ENCODE measurements at regions not wholly inside any gene's neighbourhood (a gene's known extent, or its start where the extent isn't known, plus 50 kb on each side); places are given as distances from the start of the nearest gene placed in this dataset.

- H4K20me1 ChIP-seq (ENCODE audit: control insufficient read depth, insufficient read depth, low read depth, low read length), result no peaks in the 10 kb centered on the region
- no peaks in the 10 kb centered on the region for H3K9me3 ChIP-seq (ENCODE audit: control insufficient read depth, insufficient read depth, low read length)
- H3K9me2 ChIP-seq (replicated peaks; ENCODE audit: control insufficient read depth, low read length), result no peaks in the 10 kb centered on the region
- no peaks in the 10 kb centered on the region for H3F3A ChIP-seq (ENCODE audit: control insufficient read depth, insufficient read depth)
- no peaks in the 10 kb centered on the region for H3K27me3 ChIP-seq (ENCODE audit: control insufficient read depth, low read length)
- H3K4me3 ChIP-seq (ENCODE audit: low read length), result no peak overlapping the region
- H3K27ac ChIP-seq (ENCODE audit: low read depth, low read length), result no peak overlapping the region
- H3K36me3 ChIP-seq (ENCODE audit: control insufficient read depth, low read length), result no peaks in the 10 kb centered on the region
- no peak overlapping the region for H3K4me2 ChIP-seq (ENCODE audit: low read length)
- no peak for TF ChIP-seq EZH2phosphoT487 (IDR thresholded peaks at IDR 0.05; ENCODE audit: borderline replicate concordance, low read length)
- TF ChIP-seq CTCF (IDR thresholded peaks at IDR 0.05; ENCODE audit: low read depth, low read length, poor library complexity, severe bottlenecking), result no peak
- no peaks in the 10 kb centered on the region for H3K4me1 ChIP-seq (ENCODE audit: control insufficient read depth, low read length)
- no peaks in the 10 kb centered on the region for H3K79me2 ChIP-seq (ENCODE audit: control insufficient read depth, low read length)
Measured at GRCh38 chr13:55560331-55560730, 1580.4 kb upstream of the PRR20A start.

GRCh38 chr13:55563267-55563666 is 1577.5 kb upstream of the PRR20A start:
- H4K20me1 ChIP-seq (ENCODE audit: control insufficient read depth, insufficient read depth, low read depth, low read length), result no peaks in the 10 kb centered on the region
- H3K79me2 ChIP-seq (ENCODE audit: control insufficient read depth, low read length), result no peaks in the 10 kb centered on the region
- H3K27me3 ChIP-seq (ENCODE audit: control insufficient read depth, low read length), result no peaks in the 10 kb centered on the region
- H3F3A ChIP-seq (ENCODE audit: control insufficient read depth, insufficient read depth), result no peaks in the 10 kb centered on the region
- H3K4me3 ChIP-seq (ENCODE audit: low read length), result no peak overlapping the region
- H3K4me1 ChIP-seq (ENCODE audit: control insufficient read depth, low read length), result no peaks in the 10 kb centered on the region
- no peak overlapping the region for H3K27ac ChIP-seq (ENCODE audit: low read depth, low read length)
- TF ChIP-seq CTCF (IDR thresholded peaks at IDR 0.05; ENCODE audit: low read depth, low read length, poor library complexity, severe bottlenecking) (no peak), EZH2phosphoT487 (IDR thresholded peaks at IDR 0.05; ENCODE audit: borderline replicate concordance, low read length) (no peak)
- H3K9me3 ChIP-seq (ENCODE audit: control insufficient read depth, insufficient read depth, low read length), result no peaks in the 10 kb centered on the region
- H3K36me3 ChIP-seq (ENCODE audit: control insufficient read depth, low read length), result no peaks in the 10 kb centered on the region
- H3K9me2 ChIP-seq (replicated peaks; ENCODE audit: control insufficient read depth, low read length), result no peaks in the 10 kb centered on the region
- H3K4me2 ChIP-seq (ENCODE audit: low read length), result no peak overlapping the region

- H3K9me3 ChIP-seq (ENCODE audit: control insufficient read depth, insufficient read depth, low read length), result no peaks in the 10 kb centered on the region
- no peaks in the 10 kb centered on the region for H4K20me1 ChIP-seq (ENCODE audit: control insufficient read depth, insufficient read depth, low read depth, low read length)
- TF ChIP-seq CTCF (IDR thresholded peaks at IDR 0.05; ENCODE audit: low read depth, low read length, poor library complexity, severe bottlenecking) (no peak), EZH2phosphoT487 (IDR thresholded peaks at IDR 0.05; ENCODE audit: borderline replicate concordance, low read length) (no peak)
- no peaks in the 10 kb centered on the region for H3K9me2 ChIP-seq (replicated peaks; ENCODE audit: control insufficient read depth, low read length)
- no peaks in the 10 kb centered on the region for H3F3A ChIP-seq (ENCODE audit: control insufficient read depth, insufficient read depth)
- H3K27ac ChIP-seq (ENCODE audit: low read depth, low read length), result no peak overlapping the region
- H3K79me2 ChIP-seq (ENCODE audit: control insufficient read depth, low read length), result no peaks in the 10 kb centered on the region
- no peaks in the 10 kb centered on the region for H3K27me3 ChIP-seq (ENCODE audit: control insufficient read depth, low read length)
- no peak overlapping the region for H3K4me3 ChIP-seq (ENCODE audit: low read length)
- H3K4me1 ChIP-seq (ENCODE audit: control insufficient read depth, low read length), result no peaks in the 10 kb centered on the region
- H3K4me2 ChIP-seq (ENCODE audit: low read length), result no peak overlapping the region
- no peaks in the 10 kb centered on the region for H3K36me3 ChIP-seq (ENCODE audit: control insufficient read depth, low read length)
Measured at GRCh38 chr13:55566334-55566733, 1574.4 kb upstream of the PRR20A start.

GRCh38 chr13:55566779-55567178 is 1573.9 kb upstream of the PRR20A start:
- no peaks in the 10 kb centered on the region for H3K27me3 ChIP-seq (ENCODE audit: control insufficient read depth, low read length)
- TF ChIP-seq CTCF (IDR thresholded peaks at IDR 0.05; ENCODE audit: low read depth, low read length, poor library complexity, severe bottlenecking) (no peak), EZH2phosphoT487 (IDR thresholded peaks at IDR 0.05; ENCODE audit: borderline replicate concordance, low read length) (no peak)
- no peaks in the 10 kb centered on the region for H3K36me3 ChIP-seq (ENCODE audit: control insufficient read depth, low read length)
- no peaks in the 10 kb centered on the region for H3K9me3 ChIP-seq (ENCODE audit: control insufficient read depth, insufficient read depth, low read length)
- no peaks in the 10 kb centered on the region for H3K79me2 ChIP-seq (ENCODE audit: control insufficient read depth, low read length)
- H3K4me1 ChIP-seq (ENCODE audit: control insufficient read depth, low read length), result no peaks in the 10 kb centered on the region
- H3K9me2 ChIP-seq (replicated peaks; ENCODE audit: control insufficient read depth, low read length), result no peaks in the 10 kb centered on the region
- no peak overlapping the region for H3K27ac ChIP-seq (ENCODE audit: low read depth, low read length)
- H3F3A ChIP-seq (ENCODE audit: control insufficient read depth, insufficient read depth), result no peaks in the 10 kb centered on the region
- no peak overlapping the region for H3K4me2 ChIP-seq (ENCODE audit: low read length)
- no peak overlapping the region for H3K4me3 ChIP-seq (ENCODE audit: low read length)
- no peaks in the 10 kb centered on the region for H4K20me1 ChIP-seq (ENCODE audit: control insufficient read depth, insufficient read depth, low read depth, low read length)
